Activated T-cell treated with anti-CD3 and anti-CD28 coated beads, Interleukin-2, amount 50 U/mL, for 72 hours (primary cell): ENCODE measurements at regions not wholly inside any gene's neighbourhood (a gene's known extent, or its start where the extent isn't known, plus 50 kb on each side); places are given as distances from the start of the nearest gene placed in this dataset.

ENCODE experiments used
- ATAC-seq, 2 donors: fragments of 150-1000 bp; cut with Tn5 transposase; replicated peaks in 1 of 2; 2 replicates each; pipeline ENCODE4 v1.10.0; 2021; ENCODE audit warnings: moderate library complexity in 2 of 2, mild to moderate bottlenecking in 1 of 2
- DNase-seq, 2 donors: peaks; one replicate each; pipeline ENCODE4 v3.0.0; 2021 to 2022; ENCODE audit warnings: mixed read lengths in 1 of 2
- H3K27ac Mint-ChIP-seq: one replicate; pipeline ENCODE4 v1.8.0; 2022; ENCODE audit warnings: mild to moderate bottlenecking, moderate library complexity, mixed read lengths
- H3K27me3 Mint-ChIP-seq: one replicate; pipeline ENCODE4 v1.8.0; 2022; ENCODE audit warnings: low read depth, mixed read lengths
- H3K36me3 Mint-ChIP-seq, 2 donors: one replicate each; pipeline ENCODE4 v1.8.0; 2022; ENCODE audit warnings: mixed read lengths in 2 of 2, mild to moderate bottlenecking in 1 of 2; ENCODE audit not compliant: insufficient read depth in 2 of 2
- H3K4me1 Mint-ChIP-seq: one replicate; pipeline ENCODE4 v1.8.0; 2022; ENCODE audit warnings: low read depth, mixed read lengths
- H3K4me3 Mint-ChIP-seq, 2 donors: one replicate each; pipeline ENCODE4 v1.8.0; 2022; ENCODE audit warnings: mild to moderate bottlenecking in 2 of 2, mixed read lengths in 2 of 2, moderate library complexity in 2 of 2
- H3K9me3 Mint-ChIP-seq, 2 donors: one replicate each; pipeline ENCODE4 v1.8.0; 2022; ENCODE audit warnings: mixed read lengths in 2 of 2

- Mint-ChIP-seq H3K4me1 (no peaks in the 10 kb centered on the region), H3K36me3 (no peaks in the 10 kb centered on the region), H3K4me3 (no peak overlapping the region), H3K27ac (no peak overlapping the region), H3K9me3 (peaks cover 0 to 4% of the 10 kb centered on the region in 2 donors), H3K27me3 (no peaks in the 10 kb centered on the region)
- no peak for DNase-seq
- ATAC-seq, result no peak
These were observed 116.5 kb downstream of the SPRY2 start for GRCh38 chr13:80224468-80224867.

DNA sequence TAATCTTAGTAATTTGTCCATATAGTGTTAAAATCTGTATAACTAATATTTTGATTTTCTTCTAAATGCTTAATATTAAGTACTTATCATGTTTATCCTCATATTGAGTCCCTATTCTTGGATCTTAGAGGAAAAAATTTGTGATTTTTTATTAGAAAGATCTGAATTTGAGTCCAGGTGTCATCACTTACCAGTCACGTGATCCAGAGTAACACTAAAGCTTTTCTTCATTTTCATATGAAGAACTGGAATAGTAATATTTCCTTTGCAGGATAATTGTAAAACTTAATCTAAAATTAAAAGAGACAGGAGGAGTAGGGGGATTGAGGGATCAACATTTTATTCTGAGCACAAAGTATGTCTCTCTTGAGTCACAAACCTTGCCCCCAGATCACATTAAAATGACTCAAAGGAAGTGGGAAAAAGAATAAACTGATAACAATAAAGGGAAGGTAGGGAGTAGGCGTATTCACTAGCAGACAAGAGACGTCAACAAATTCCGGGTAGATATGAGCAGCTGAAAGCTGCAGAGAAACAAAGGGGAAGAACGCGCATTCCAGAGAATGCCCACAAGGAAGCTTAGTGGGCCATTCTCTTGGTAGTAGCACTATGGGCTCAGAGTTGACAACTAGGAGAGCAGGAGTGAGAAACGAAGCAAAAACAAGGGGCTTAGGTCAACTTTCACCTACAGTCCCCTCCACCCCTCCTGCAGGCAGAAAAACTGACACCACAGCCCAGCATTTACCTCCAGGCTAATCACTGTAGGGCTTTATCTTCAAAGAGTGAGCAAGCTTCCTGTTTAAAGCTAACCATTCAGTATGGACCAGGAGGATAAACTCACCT, 123.1 kb downstream of the SPRY2 start:
- H3K9me3 Mint-ChIP-seq, result peaks cover 0 to 3% of the 10 kb centered on the region in 2 donors
- DNase-seq (no peak), ATAC-seq (no peak)
- H3K4me1 Mint-ChIP-seq, result no peaks in the 10 kb centered on the region
- no peak overlapping the region for H3K4me3 Mint-ChIP-seq
- no peaks in the 10 kb centered on the region for H3K27me3 Mint-ChIP-seq
- H3K36me3 Mint-ChIP-seq, result no peaks in the 10 kb centered on the region
- H3K27ac Mint-ChIP-seq, result no peak overlapping the region

DNA sequence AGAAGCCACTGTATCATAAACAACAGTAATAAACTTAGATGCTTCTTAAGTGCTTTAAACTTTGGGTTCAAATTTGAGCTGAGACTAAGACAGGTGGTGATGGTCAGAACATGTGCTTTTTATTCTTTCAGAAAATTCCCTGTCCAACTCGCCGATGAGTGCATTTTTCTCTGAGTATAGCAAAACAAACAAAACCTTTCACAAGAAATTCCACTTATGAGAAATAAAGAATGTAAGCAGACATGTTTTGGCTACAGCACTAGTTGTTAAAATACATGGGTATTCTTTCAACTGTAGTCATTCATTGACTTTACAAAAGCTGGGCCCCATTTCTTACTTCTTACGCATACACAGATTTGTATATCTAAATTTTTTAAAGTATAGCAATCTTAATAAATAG, 125.6 kb downstream of the SPRY2 start:
- no peaks in the 10 kb centered on the region for H3K27me3 Mint-ChIP-seq
- no peaks in the 10 kb centered on the region for H3K36me3 Mint-ChIP-seq
- H3K27ac Mint-ChIP-seq, result no peak overlapping the region
- DNase-seq, result no peak
- H3K9me3 Mint-ChIP-seq, result peaks cover 0 to 3% of the 10 kb centered on the region in 2 donors
- H3K4me1 Mint-ChIP-seq, result no peaks in the 10 kb centered on the region
- H3K4me3 Mint-ChIP-seq, result no peak overlapping the region
- ATAC-seq, result no peak

GRCh38 chr13:80214521-80214991, 126.4 kb downstream of the SPRY2 start:
- Mint-ChIP-seq H3K27ac (no peak overlapping the region), H3K36me3 (no peaks in the 10 kb centered on the region), H3K4me1 (no peaks in the 10 kb centered on the region), H3K9me3 (peaks cover 0 to 3% of the 10 kb centered on the region in 2 donors), H3K4me3 (no peak overlapping the region), H3K27me3 (no peaks in the 10 kb centered on the region)
- DNase-seq (no peak), ATAC-seq (no peak)

DNA sequence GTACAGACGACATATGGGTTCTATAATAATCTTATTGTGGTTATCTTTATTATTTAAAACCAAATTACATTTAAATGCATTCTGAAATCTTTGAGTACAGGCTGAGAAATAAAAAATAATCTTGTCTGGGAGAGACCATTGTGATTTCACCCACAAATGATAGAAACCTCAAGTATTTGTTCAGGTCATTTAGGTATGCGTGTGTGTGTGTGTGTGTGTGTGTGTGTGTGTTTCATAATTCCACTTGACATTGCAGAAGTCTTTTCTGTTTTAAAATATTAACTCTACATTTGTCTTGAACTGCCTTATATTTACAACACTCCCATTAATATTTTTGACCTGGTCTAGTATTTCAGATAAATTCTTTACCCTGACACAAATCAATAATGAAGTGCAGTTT, 126.9 kb downstream of the SPRY2 start:
- ATAC-seq (no peak), DNase-seq (no peak)
- H3K9me3 Mint-ChIP-seq, result no peaks in the 10 kb centered on the region
- no peak overlapping the region for H3K27ac Mint-ChIP-seq
- H3K36me3 Mint-ChIP-seq, result no peaks in the 10 kb centered on the region
- no peaks in the 10 kb centered on the region for H3K4me1 Mint-ChIP-seq
- no peaks in the 10 kb centered on the region for H3K27me3 Mint-ChIP-seq
- no peak overlapping the region for H3K4me3 Mint-ChIP-seq

GRCh38 chr13:80213201-80213600, 127.7 kb downstream of the SPRY2 start:
- Mint-ChIP-seq H3K27me3 (no peaks in the 10 kb centered on the region), H3K27ac (no peak overlapping the region), H3K4me1 (no peaks in the 10 kb centered on the region), H3K9me3 (no peaks in the 10 kb centered on the region), H3K4me3 (no peak overlapping the region), H3K36me3 (no peaks in the 10 kb centered on the region)
- ATAC-seq (no peak), DNase-seq (no peak)

DNA sequence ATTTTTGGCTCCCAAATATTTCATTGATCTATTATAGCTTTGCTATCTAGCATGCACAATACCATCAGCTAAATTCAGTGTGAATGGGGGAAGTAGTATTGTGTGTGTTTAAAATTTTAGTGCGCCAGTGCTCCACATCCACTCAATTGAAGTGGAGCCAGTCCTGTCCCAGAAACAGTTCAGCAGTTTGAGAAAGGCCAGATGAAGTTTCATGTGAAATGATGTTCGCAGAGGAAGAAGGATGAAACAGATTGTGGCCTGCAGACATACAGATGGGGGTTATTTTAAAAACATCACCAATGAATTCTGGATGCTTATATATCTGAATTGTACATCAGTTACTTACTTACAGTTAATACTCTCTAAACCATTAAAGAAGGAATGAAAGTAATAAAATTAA, 129.4 kb downstream of the SPRY2 start:
- H3K4me1 Mint-ChIP-seq, result no peaks in the 10 kb centered on the region
- H3K4me3 Mint-ChIP-seq, result no peak overlapping the region
- ATAC-seq (no peak), DNase-seq (no peak)
- H3K9me3 Mint-ChIP-seq, result peaks cover 0 to under 1% of the 10 kb centered on the region in 2 donors
- no peaks in the 10 kb centered on the region for H3K27me3 Mint-ChIP-seq
- no peaks in the 10 kb centered on the region for H3K36me3 Mint-ChIP-seq
- no peak overlapping the region for H3K27ac Mint-ChIP-seq

DNA sequence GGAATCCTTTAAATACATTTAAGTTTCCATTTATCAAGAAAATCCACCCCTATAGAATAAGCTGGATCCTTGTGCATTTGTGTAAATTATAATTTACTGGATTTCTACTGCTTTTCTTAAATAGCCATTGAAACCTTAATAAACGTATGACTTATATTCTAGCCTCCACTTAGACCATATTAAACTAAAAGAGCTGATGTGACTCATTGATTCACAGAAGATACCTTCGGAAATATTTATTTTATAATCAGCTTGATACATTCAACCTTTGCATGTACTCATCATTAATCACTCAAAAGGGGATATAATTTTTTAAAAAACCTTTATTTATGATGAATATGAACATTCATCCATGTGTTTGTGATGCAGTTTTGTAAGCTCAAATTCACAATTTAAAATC, 136.3 kb downstream of the SPRY2 start:
- ATAC-seq (no peak), DNase-seq (no peak)
- Mint-ChIP-seq H3K4me3 (no peak overlapping the region), H3K9me3 (peaks cover 0 to 3% of the 10 kb centered on the region in 2 donors), H3K27me3 (no peaks in the 10 kb centered on the region), H3K36me3 (no peaks in the 10 kb centered on the region), H3K4me1 (no peaks in the 10 kb centered on the region), H3K27ac (no peak overlapping the region)

- no peak for DNase-seq
- H3K4me1 Mint-ChIP-seq, result no peaks in the 10 kb centered on the region
- no peak overlapping the region for H3K27ac Mint-ChIP-seq
- no peaks in the 10 kb centered on the region for H3K36me3 Mint-ChIP-seq
- H3K4me3 Mint-ChIP-seq, result no peak overlapping the region
- peaks cover 0 to 3% of the 10 kb centered on the region in 2 donors for H3K9me3 Mint-ChIP-seq
- H3K27me3 Mint-ChIP-seq, result no peaks in the 10 kb centered on the region
- ATAC-seq, result no peak
These were observed 137.4 kb downstream of the SPRY2 start for GRCh38 chr13:80203496-80203895.

GRCh38 chr13:80201694-80202468, 139.0 kb downstream of the SPRY2 start:
- DNase-seq (no peak), ATAC-seq (no peak)
- no peaks in the 10 kb centered on the region for H3K4me1 Mint-ChIP-seq
- H3K4me3 Mint-ChIP-seq, result no peak overlapping the region
- H3K27me3 Mint-ChIP-seq, result no peaks in the 10 kb centered on the region
- H3K36me3 Mint-ChIP-seq, result no peaks in the 10 kb centered on the region
- H3K9me3 Mint-ChIP-seq, result peaks cover 0 to 3% of the 10 kb centered on the region in 2 donors
- no peak overlapping the region for H3K27ac Mint-ChIP-seq

- Mint-ChIP-seq H3K27ac (no peak overlapping the region), H3K4me3 (no peak overlapping the region), H3K4me1 (no peaks in the 10 kb centered on the region), H3K9me3 (peaks cover 0 to 1% of the 10 kb centered on the region in 2 donors), H3K27me3 (no peaks in the 10 kb centered on the region), H3K36me3 (no peaks in the 10 kb centered on the region)
- DNase-seq (no peak), ATAC-seq (no peak)
These were observed 141.2 kb downstream of the SPRY2 start for GRCh38 chr13:80199585-80200292.

DNA sequence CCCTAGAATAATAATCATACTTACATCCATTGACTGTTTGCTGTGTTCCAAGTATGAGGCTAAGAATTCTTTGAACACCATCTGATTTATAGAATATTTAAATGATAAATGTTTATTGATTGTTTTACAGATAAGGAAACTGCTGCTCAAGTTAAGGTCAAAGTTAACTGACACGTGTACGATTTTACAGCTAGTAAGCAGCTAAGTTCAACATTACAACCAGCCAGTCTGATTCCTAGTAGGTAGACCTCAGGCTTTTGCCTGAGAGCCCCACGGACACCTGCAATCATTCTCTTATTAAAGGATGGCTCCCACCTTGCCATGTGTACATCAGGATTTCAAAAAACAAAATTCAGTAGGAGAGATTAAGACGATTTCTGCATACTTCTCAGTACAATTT, 141.9 kb downstream of the SPRY2 start:
- no peak for ATAC-seq
- Mint-ChIP-seq H3K4me3 (no peak overlapping the region), H3K27me3 (no peaks in the 10 kb centered on the region), H3K27ac (no peak overlapping the region), H3K4me1 (no peaks in the 10 kb centered on the region), H3K36me3 (no peaks in the 10 kb centered on the region), H3K9me3 (peaks cover 0 to 1% of the 10 kb centered on the region in 2 donors)
- no peak for DNase-seq

DNA sequence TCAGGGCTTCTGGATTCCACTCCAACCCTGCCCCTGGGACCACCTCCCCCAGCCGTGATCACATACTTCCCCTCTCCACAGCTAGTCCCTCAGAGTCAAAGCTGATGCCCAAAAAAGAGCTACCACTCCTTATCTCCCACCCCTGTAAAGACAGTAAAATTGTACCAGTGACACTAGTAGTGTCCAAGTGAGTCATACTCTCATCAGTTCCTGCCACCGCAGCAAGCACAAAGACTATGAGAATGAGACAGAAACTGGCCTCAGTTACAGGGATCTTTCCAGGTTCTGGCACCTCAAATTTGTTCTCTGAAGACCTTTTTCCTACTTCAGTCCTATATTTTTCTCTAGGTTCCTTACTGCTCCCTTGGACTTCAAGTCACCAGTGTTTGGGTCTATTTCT, 144.2 kb downstream of the SPRY2 start:
- H3K27me3 Mint-ChIP-seq, result no peaks in the 10 kb centered on the region
- no peak overlapping the region for H3K27ac Mint-ChIP-seq
- H3K36me3 Mint-ChIP-seq, result no peaks in the 10 kb centered on the region
- H3K4me1 Mint-ChIP-seq, result no peaks in the 10 kb centered on the region
- H3K9me3 Mint-ChIP-seq, result no peaks in the 10 kb centered on the region
- DNase-seq (no peak), ATAC-seq (no peak)
- H3K4me3 Mint-ChIP-seq, result no peak overlapping the region
